Stimulated activated CD8-positive, alpha-beta memory T cell treated with anti-CD3 and anti-CD28 coated beads, Interleukin-4, amount 100 ng/mL, for 1 hour (primary cell): ENCODE measurements at regions not wholly inside any gene's neighbourhood (a gene's known extent, or its start where the extent isn't known, plus 50 kb on each side); places are given as distances from the start of the nearest gene placed in this dataset.
"Not testable (repeated sequence)": the region's sequence is repeated elsewhere in the genome, so short reads cannot be mapped to it uniquely, and the experiment has no call there.

Experiments
- DNase-seq, 2 donors: peaks; one replicate each; pipeline ENCODE4 v3.0.0-alpha.2; 2020; ENCODE audit warnings: low read depth in 2 of 2, low spot score in 1 of 2

- DNase-seq, result no peak
Observed at GRCh38 chr4:188372058-188372457, 232.8 kb downstream of the TRIML1 start.

- no peak for DNase-seq
Observed at GRCh38 chr4:188372829-188373228, 233.6 kb downstream of the TRIML1 start.

DNA sequence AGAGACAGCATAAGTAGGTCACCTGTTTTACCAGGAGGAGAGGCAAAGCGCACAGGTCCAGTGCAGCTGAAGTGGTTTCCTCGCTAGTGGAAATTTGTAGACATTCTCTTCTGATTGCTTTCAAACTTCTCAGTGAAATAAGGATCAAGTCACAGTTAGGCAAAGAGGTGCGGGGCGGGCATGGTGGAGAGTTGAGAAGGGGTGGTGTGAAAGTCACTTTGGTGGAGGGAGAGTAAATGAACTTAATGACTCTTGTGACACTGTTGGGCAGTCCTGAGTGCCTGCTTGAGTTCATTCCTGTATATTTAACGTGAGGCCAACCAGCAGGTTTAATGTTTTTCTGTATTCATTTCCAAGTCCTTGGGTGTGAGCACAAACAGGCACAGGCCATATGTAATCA is 235.6 kb downstream of the TRIML1 start:
- DNase-seq, result no peak

DNA sequence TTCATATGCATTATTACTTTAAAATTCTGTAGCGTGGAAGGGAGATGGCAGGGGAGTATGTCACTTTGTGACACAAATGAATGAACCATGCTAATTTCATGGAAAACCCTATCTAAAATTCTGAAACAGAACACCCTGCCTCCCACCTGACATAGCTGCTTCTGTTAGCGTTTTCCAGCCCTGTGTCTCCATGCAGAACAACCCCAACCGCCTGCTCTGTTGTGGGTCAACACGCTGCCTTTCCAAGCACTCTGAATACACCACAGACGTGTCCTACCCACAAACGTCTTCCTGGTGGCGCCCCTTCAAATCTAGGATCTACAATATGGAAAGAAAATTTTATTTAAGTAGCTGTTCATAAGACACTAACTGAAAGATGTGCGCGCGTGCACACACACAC is 238.6 kb downstream of the TRIML1 start:
- DNase-seq, result no peak

DNA sequence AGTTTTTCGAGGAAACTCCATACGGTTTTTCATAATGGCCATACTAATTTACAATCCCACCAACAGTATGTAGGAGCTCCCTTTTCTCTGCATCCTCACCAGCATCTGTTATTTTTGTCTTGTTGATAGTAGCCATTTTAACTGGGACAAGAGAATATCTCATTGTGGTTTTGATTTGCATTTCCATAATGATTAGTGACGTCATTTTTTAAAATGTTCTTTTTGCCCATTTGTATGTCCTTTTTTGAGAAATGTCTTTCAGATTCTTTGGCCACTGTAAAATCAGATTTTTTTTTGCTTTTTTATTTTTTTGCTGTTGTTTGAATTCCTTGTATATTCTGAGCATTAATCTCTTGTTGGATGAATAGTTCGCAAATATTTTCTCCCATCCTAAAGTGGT is 243.9 kb downstream of the TRIML1 start:
- DNase-seq, result no peak

DNA sequence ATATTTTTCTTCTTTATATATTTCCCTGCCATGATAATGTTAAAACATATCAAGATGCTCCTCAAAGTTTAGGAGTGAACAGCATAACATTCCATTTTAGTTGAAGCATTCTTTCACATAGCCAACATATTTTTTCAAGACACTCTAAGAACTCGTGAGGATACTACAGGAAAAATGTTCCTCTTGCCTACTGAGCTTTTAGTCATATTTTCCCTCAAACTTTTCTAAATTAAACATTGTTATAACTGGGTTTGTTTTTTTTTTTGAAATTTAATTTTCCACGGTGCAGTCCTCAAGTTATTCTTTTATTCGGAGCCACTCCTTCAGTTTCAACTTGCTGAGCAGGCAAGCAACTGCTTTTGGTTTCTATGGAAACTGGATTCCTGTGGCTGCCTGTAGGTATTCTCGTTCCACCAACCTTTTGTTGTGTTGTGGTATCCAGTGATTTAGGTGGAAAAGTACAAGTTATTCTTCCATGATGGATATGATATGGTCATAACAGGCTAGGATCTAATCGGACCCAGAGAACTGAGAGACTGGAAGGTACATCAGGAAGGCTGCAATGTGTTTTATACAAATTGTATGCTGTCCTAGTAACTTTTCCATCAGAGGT is 248.0 kb downstream of the TRIML1 start:
- no peak for DNase-seq

DNA sequence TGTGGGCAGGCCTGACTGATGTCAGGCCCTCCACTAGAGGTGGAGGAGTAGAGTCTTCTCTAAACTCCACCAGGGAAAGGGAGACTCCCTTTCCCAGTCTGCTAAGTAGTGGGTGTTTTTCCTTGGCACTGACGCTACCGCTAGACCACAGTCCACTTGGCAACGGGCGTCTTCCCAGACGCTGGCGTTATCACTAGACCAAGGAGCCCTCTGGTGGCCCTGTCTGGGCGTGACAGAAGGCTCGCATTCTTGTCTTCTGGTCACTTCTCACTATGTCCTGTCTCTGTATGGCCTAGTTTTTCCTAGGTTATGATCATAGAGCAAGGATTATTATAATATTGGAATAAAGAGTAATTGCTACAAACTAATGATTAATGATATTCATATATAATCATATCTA is 252.1 kb downstream of the TRIML1 start:
- not testable (repeated sequence) for DNase-seq

- no peak for DNase-seq
Observed at GRCh38 chr4:188396037-188396436, 256.8 kb downstream of the TRIML1 start.

- no peak for DNase-seq
Observed at GRCh38 chr4:188399834-188400233, 260.6 kb downstream of the TRIML1 start.

GRCh38 chr4:188400451-188400850 is 261.2 kb downstream of the TRIML1 start:
- DNase-seq, result no peak

DNA sequence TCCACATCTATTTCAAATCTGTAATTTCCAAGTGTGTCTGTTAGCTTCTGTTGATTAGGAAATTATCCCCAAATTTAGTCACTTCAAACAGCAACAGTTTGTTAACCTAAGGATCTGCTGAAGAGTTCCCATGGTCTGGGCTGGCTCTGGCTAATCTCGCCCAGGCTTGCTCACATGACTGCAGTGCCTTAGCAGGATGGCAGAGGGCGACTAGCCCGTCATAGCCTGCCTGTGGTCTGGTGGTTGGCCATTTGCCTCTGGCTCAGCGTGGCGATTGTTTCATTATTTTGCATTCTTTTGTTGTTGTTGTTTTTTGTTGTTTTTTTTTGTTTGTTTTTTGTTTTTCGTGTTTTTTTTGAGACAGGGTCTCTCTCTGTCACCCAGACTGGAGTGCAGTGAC is 264.0 kb downstream of the TRIML1 start:
- no peak for DNase-seq

GRCh38 chr4:188405071-188405835 is 266.0 kb downstream of the TRIML1 start:
- DNase-seq, result not testable (repeated sequence)

DNA sequence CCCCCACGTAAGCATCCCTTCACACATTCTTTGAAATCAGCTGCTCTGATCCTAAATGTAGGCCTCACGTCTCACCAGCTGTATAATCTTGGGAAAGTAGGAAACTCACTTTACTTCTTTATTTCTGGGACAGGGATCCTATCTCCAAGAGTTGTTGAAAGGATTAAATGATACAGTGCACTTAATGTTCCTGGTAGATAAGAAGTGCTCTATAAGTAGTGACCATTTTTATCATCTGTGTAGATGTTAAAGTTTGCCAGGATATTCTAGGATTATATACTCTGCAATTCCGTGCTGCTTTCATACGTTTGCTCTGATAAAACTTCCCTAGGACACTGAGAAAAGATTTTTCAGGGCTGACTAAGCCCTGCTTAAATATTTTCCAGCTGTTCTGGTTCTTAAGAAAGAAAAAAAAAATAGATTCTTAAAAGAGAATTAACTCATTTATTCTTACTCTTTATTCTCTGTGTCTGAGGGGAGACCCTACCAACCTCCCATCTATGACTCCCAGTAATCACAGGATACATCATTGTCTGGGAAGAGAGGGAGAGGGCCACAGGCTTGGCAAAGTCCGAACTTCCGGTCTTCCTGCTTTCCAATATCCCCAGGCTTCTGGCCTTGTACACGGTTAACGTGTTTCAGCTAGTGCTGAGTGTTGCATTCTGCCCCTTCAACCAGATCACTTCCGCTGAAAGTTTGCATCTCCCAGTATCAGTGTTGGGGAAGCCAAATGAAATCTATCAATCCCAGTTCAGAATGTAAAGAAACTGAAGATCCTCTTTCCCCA is 269.2 kb downstream of the TRIML1 start:
- DNase-seq, result no peak

GRCh38 chr4:188409851-188410250 is 270.6 kb downstream of the TRIML1 start:
- DNase-seq, result no peak

- no peak for DNase-seq
Observed at GRCh38 chr4:188411805-188412204, 272.6 kb downstream of the TRIML1 start.

DNA sequence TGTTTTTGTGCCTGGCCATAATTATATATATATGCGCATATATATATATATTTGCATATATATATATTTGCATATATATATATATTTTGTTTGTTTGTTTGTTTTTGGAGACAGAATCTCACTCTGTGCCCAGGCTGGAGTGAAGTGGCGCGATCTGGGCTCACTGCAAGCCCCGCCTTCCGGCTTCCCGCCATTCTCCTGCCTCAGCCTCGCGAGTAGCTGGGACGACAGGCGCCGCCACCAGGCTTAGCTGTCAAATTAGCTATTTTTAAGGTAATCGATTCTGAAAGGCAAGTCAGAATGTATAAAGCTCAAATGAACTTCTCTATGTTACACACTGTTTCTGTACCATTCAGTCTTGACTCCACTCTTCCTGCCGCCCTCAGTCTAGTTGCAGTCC is 273.3 kb downstream of the TRIML1 start:
- no peak for DNase-seq

- DNase-seq, result no peak
Observed at GRCh38 chr4:188414441-188414840, 275.2 kb downstream of the TRIML1 start.

GRCh38 chr4:188417181-188417580 is 277.9 kb downstream of the TRIML1 start:
- DNase-seq, result no peak

DNA sequence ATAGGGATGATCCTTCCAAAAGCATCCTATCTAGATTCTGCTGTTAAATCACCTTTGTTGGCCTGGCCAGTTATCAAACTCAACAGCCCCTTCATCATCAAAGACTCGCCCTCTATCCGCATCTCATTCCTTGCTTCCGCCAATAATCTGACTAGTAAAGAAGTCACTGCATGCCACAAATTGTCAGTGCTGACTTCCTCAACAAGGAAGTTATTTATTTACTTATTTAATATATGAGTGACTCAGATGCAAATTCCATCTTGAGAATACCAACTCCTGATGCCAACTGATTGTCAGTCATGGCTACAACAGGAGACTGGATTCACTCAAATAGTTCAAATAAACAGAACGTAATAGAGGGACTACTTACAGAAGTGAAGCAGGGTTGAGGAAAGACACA is 283.8 kb downstream of the TRIML1 start:
- no peak for DNase-seq

DNA sequence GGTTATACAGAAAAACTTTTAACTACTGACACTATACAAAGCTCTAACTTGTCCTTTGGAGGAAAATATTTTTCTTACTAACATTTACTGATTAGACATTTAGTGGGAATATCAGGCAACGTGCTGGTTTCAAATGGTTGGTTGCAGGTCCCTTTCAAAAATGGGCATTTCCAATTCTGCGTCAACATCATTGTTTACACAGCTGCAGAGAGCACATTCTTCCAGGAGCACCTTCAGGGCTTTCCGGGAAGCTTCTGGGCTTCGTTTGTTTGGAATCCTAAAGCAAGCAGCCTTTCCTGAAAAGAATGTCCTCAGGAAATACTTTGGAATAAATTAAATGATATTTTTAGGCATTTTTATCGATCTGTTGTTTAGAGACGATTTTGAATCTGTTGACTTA is 289.7 kb downstream of the TRIML1 start:
- DNase-seq, result no peak

GRCh38 chr4:188429965-188430364 is 290.7 kb downstream of the TRIML1 start:
- DNase-seq, result no peak

GRCh38 chr4:188430384-188430783 is 291.1 kb downstream of the TRIML1 start:
- DNase-seq, result no peak
